Panc1 (cell line): ENCODE measurements at regions not wholly inside any gene's neighbourhood (a gene's known extent, or its start where the extent isn't known, plus 50 kb on each side); places are given as distances from the start of the nearest gene placed in this dataset.

ENCODE experiments used
- ATAC-seq: fragments of 200-7000 bp; cut with Tn5 transposase; 2 replicates; pipeline ENCODE4 v1.9.1; 2020; ENCODE audit warnings: mild to moderate bottlenecking, moderate library complexity
- BruUV-seq: library from RNA; stranded (reverse); fragments of 400-500 nt; replicated peaks from 2 replicates; lab custom pipeline; 2021; lab: Mats Ljungman, UMichigan
- CTCF ChIA-PET: fragments of 300-600 bp; sonication (Branson Sonifier 250); formaldehyde crosslinking; loops from one replicate; lab custom pipeline; 2022; ENCODE audit warnings: antibody characterized with exemption; lab: Charles Lee
- POLR2A ChIA-PET: fragments of 300-600 bp; sonication (Branson Sonifier 250); formaldehyde crosslinking; loops from one replicate; lab custom pipeline; 2022; ENCODE audit warnings: antibody characterized with exemption; lab: Charles Lee
- DNase-seq: peaks from one replicate; pipeline ENCODE4 v3.0.0-alpha.2; 2010; ENCODE audit warnings: low read depth, low spot score
- H3K27ac ChIP-seq: 2 replicates; pipeline ENCODE4 v1.5.1; 2011; ENCODE audit warnings: mild to moderate bottlenecking, low read length, inconsistent platforms
- H3K27me3 ChIP-seq: fragments of 200-500 bp; sonication (Bioruptor generic); 2 replicates; pipeline ENCODE4 v1.6.0; 2014; ENCODE audit warnings: low read length, inconsistent platforms; ENCODE audit not compliant: control insufficient read depth, insufficient read depth
- H3K36me3 ChIP-seq: fragments of 200-500 bp; sonication (Bioruptor generic); 2 replicates; pipeline ENCODE4 v1.5.1; 2014; ENCODE audit warnings: inconsistent platforms, mild to moderate bottlenecking, low read length, moderate library complexity; ENCODE audit not compliant: control insufficient read depth, insufficient read depth
- H3K4me1 ChIP-seq: 2 replicates; pipeline ENCODE4 v1.5.1; 2011; ENCODE audit warnings: inconsistent platforms, mild to moderate bottlenecking, low read length, moderate library complexity; ENCODE audit not compliant: control insufficient read depth, insufficient read depth
- H3K4me3 ChIP-seq, 2 experiments: 2 replicates each; pipeline ENCODE4 v1.5.1; 2011 to 2012; ENCODE audit warnings: low read depth in 2 of 2, low read length in 2 of 2, mild to moderate bottlenecking in 2 of 2, inconsistent platforms in 1 of 2, moderate library complexity in 1 of 2
- H3K9me3 ChIP-seq: fragments of 200-500 bp; sonication (Bioruptor generic); 2 replicates; pipeline ENCODE4 v1.5.1; 2014; ENCODE audit warnings: low read depth, mild to moderate bottlenecking, inconsistent platforms, low read length, moderate library complexity; ENCODE audit not compliant: control insufficient read depth, insufficient read depth
- POLR2AphosphoS5 ChIP-seq: IDR thresholded peaks from 2 replicates; pipeline ENCODE4 v1.6.1; 2012; ENCODE audit warnings: mild to moderate bottlenecking, low read depth, low read length, moderate library complexity
- SIN3A ChIP-seq: IDR thresholded peaks from 2 replicates; pipeline ENCODE4 v1.6.1; 2012; ENCODE audit warnings: low read depth, mild to moderate bottlenecking, low read length, moderate library complexity, borderline replicate concordance; ENCODE audit not compliant: insufficient read depth
- TCF7L2 ChIP-seq: IDR thresholded peaks from 2 replicates; pipeline ENCODE4 v1.6.1; 2011; ENCODE audit warnings: mild to moderate bottlenecking, low read depth, low read length, inconsistent platforms
- in situ Hi-C: cut with HindIII; loops from 2 replicates; pipeline ENCODE4 v1.10.0; 2016; ENCODE audit warnings: low sequenced_read_pairs, low pct_unique_long_range_greater_than_20kb
- intact Hi-C: fragments of 100-400 bp; cut with micrococcal nuclease; formaldehyde crosslinking; loops from one replicate; pipeline ENCODE4 v1.10.0; 2022; ENCODE audit not compliant: unreplicated experiment
- TF ChIP-seq, protein P1 (sequence below), 2 experiments: IDR thresholded peaks; 2 replicates each; pipeline ENCODE4 v1.6.1; 2011 to 2012; ENCODE audit warnings: low read depth in 2 of 2, control low read depth in 1 of 2, low read length in 1 of 2, mild to moderate bottlenecking in 1 of 2, moderate library complexity in 1 of 2; ENCODE audit not compliant: insufficient read depth in 1 of 2
- TF ChIP-seq, protein P2 (sequence below): fragments of 450-650 bp; IDR thresholded peaks from 2 replicates; pipeline ENCODE4 v1.5.1; 2017; ENCODE audit warnings: mild to moderate bottlenecking

DNA sequence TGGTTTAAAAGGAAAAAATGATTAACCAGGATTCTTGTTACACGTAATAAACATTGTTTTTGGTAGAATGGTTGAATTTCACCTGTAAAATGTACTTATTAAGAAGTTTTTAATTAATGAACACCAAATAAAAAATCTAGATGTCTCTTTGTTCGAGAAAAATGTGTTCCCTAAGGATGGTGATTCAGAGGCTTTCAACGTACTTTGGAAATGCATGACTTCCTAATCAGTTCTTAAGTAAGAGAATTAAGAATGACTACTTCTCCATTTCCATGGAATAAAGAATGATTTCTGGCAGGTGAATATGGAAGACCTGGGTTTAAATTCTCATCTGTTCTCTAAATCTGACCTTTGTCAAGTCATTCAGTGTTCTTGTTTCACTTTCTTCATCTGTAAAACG, 428.6 kb downstream of the KCNH5 start:
- TF ChIP-seq SIN3A (no peak), TCF7L2 (no peak)
- Histone ChIP-seq H3K4me1 (no peaks in the 10 kb centered on the region), H3K27me3 (no peaks in the 10 kb centered on the region), H3K4me3 (no peak overlapping the region), H3K9me3 (no peaks in the 10 kb centered on the region), H3K36me3 (no peaks in the 10 kb centered on the region; the same call in 1 of the 2 replicates), H3K27ac (no peak overlapping the region)
- ATAC-seq = no peak
- POLR2A ChIA-PET = no interaction called here
- in situ Hi-C loops = no loop called here
- CTCF ChIA-PET = no interaction called here
- DNase-seq = no peak
- BruUV-seq = no TSS peak
- intact Hi-C loops = no loop called here

DNA sequence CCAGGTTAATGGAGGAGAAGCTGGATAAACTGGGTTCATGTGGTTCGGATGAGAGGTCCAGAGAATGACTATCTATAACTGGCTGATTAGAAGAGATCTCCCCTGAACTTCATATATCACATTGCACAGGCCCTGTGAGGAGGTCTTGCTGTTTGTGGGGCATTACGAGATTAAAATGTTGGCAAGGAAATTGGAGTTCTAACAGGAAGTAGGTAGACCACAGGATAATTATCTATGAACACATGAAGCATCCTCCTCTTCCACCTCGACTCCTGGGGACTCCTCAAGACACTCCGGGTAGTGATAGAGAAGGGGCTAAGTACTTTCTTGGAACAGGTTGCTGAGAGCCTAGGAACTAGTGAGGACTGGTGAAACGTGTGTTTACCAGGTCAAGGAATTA, 418.8 kb downstream of the KCNH5 start:
- ChIA-PET CTCF (no interaction called here), POLR2A (no interaction called here)
- in situ Hi-C loops (no loop called here), intact Hi-C loops (no loop called here)
- ATAC-seq (no peak), DNase-seq (no peak)
- no TSS peak for BruUV-seq
- Histone ChIP-seq H3K9me3 (no peaks in the 10 kb centered on the region), H3K4me1 (no peaks in the 10 kb centered on the region), H3K27ac (no peak overlapping the region), H3K27me3 (no peaks in the 10 kb centered on the region), H3K4me3 (no peak overlapping the region), H3K36me3 (no peaks in the 10 kb centered on the region)
- TF ChIP-seq TCF7L2 = no peak
- TF ChIP-seq, protein P1, sequence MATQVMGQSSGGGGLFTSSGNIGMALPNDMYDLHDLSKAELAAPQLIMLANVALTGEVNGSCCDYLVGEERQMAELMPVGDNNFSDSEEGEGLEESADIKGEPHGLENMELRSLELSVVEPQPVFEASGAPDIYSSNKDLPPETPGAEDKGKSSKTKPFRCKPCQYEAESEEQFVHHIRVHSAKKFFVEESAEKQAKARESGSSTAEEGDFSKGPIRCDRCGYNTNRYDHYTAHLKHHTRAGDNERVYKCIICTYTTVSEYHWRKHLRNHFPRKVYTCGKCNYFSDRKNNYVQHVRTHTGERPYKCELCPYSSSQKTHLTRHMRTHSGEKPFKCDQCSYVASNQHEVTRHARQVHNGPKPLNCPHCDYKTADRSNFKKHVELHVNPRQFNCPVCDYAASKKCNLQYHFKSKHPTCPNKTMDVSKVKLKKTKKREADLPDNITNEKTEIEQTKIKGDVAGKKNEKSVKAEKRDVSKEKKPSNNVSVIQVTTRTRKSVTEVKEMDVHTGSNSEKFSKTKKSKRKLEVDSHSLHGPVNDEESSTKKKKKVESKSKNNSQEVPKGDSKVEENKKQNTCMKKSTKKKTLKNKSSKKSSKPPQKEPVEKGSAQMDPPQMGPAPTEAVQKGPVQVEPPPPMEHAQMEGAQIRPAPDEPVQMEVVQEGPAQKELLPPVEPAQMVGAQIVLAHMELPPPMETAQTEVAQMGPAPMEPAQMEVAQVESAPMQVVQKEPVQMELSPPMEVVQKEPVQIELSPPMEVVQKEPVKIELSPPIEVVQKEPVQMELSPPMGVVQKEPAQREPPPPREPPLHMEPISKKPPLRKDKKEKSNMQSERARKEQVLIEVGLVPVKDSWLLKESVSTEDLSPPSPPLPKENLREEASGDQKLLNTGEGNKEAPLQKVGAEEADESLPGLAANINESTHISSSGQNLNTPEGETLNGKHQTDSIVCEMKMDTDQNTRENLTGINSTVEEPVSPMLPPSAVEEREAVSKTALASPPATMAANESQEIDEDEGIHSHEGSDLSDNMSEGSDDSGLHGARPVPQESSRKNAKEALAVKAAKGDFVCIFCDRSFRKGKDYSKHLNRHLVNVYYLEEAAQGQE (IDR thresholded peaks at IDR 0.05; ENCODE audit: insufficient read depth in 1 of 2, low read depth in 2 of 2, low read length in 1 of 2) = no peak
- TF ChIP-seq POLR2AphosphoS5 = no peak
- no peak for TF ChIP-seq SIN3A
- TF ChIP-seq, protein P2, sequence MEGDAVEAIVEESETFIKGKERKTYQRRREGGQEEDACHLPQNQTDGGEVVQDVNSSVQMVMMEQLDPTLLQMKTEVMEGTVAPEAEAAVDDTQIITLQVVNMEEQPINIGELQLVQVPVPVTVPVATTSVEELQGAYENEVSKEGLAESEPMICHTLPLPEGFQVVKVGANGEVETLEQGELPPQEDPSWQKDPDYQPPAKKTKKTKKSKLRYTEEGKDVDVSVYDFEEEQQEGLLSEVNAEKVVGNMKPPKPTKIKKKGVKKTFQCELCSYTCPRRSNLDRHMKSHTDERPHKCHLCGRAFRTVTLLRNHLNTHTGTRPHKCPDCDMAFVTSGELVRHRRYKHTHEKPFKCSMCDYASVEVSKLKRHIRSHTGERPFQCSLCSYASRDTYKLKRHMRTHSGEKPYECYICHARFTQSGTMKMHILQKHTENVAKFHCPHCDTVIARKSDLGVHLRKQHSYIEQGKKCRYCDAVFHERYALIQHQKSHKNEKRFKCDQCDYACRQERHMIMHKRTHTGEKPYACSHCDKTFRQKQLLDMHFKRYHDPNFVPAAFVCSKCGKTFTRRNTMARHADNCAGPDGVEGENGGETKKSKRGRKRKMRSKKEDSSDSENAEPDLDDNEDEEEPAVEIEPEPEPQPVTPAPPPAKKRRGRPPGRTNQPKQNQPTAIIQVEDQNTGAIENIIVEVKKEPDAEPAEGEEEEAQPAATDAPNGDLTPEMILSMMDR = no peak

DNA sequence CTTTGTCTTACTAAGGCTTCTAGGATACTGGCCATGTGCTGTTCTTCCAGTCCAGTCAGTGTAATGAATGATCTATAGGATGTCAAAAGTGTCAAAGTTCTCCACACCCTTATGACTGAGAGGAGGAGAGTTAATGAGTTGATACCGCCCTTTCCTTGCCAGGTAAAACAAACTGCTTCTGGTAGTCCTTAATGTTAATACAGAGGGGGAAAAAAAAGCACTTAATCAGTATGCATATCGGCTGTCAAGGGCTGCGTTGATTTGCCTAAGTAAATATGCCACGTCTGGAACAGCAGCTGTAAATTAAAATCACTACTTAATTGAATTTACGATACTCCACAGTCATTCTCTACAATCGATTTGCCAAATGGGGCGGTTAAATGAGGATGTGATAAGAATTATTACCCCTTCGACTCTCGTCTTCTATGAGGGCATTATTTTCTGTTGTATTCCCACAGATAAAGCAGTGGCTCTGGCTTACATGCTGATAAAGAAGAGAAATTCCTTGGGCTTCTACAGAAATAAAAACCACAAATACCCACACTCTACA, 416.0 kb downstream of the KCNH5 start:
- no peaks in the 10 kb centered on the region for H3K36me3 ChIP-seq
- no TSS peak for BruUV-seq
- in situ Hi-C loops = no loop called here

More for the DNA sequence above, 416.0 kb downstream of the KCNH5 start:
- Histone ChIP-seq H3K4me3 (no peak overlapping the region), H3K9me3 (no peaks in the 10 kb centered on the region), H3K27me3 (no peaks in the 10 kb centered on the region), H3K4me1 (no peaks in the 10 kb centered on the region), H3K27ac (no peak overlapping the region)
- intact Hi-C loops = no loop called here
- ChIA-PET POLR2A (no interaction called here), CTCF (no interaction called here)
- TF ChIP-seq POLR2AphosphoS5 (no peak), TCF7L2 (no peak), SIN3A (no peak)
- TF ChIP-seq, protein P2 = no peak
- TF ChIP-seq, protein P1 (IDR thresholded peaks at IDR 0.05; ENCODE audit: insufficient read depth in 1 of 2, low read depth in 2 of 2, low read length in 1 of 2) = no peak
- no peak for DNase-seq
- ATAC-seq = no peak
